Activated CD4-positive, alpha-beta T cell treated with anti-CD3 and anti-CD28 coated beads, Interleukin-2, amount 50 U/mL, for 4 hours (primary cell): ENCODE measurements at regions not wholly inside any gene's neighbourhood (a gene's known extent, or its start where the extent isn't known, plus 50 kb on each side); places are given as distances from the start of the nearest gene placed in this dataset.

Experiments
- DNase-seq, 2 experiments: peaks; one replicate each; pipeline ENCODE4 v3.0.0-alpha.2; 2020

GRCh38 chr4:151922811-151923210 lies 162.0 kb upstream of the GATB start:
- no peak for DNase-seq

GRCh38 chr4:151922306-151922705 lies 161.5 kb upstream of the GATB start:
- DNase-seq = no peak

DNA sequence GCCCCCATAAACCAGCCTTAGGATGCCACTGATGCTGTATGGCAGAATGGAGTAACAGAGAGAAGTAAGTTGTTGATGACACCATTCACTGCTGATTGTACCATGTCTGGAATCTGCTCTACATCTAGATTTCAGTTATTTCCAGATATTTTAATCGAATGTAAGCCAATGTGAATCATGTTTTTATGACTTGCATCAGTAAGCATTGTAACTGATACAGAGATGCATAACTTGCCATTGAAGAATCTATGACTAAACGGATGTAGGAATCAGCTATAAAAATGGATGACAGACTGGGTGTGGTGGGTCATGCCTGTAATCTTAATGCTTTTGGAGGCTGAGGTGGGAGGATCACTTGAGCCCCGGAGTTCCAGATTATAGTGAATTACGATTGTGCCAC lies 161.0 kb upstream of the GATB start:
- no peak for DNase-seq

DNA sequence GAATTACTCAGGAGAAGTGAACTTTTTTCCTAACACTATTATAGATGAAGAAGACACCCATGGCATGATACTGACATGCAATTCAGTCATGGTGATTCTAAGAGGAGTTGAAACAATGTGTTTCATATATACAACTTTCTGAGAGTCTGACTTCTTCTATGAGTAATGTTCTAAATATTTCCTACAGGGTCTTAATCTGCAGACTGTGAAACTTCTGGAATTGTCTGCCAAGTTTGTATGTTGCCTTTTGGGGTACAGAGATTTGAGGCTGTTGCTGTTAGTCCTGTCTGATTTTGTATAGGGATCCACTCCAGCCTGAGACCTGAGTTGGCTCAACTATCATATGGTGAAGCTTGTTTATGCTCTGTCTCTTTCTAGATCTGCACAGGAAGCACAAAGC lies 160.6 kb upstream of the GATB start:
- DNase-seq = no peak

GRCh38 chr4:151917145-151917734 lies 156.4 kb upstream of the GATB start:
- no peak for DNase-seq

- DNase-seq = no peak
These were observed 151.8 kb upstream of the GATB start for GRCh38 chr4:151912632-151913031.

- no peak for DNase-seq
These were observed 151.2 kb upstream of the GATB start for GRCh38 chr4:151911970-151912369.

- no peak for DNase-seq
These were observed 148.1 kb upstream of the GATB start for GRCh38 chr4:151908734-151909497.

- no peak for DNase-seq
These were observed 147.4 kb upstream of the GATB start for GRCh38 chr4:151908201-151908600.

DNA sequence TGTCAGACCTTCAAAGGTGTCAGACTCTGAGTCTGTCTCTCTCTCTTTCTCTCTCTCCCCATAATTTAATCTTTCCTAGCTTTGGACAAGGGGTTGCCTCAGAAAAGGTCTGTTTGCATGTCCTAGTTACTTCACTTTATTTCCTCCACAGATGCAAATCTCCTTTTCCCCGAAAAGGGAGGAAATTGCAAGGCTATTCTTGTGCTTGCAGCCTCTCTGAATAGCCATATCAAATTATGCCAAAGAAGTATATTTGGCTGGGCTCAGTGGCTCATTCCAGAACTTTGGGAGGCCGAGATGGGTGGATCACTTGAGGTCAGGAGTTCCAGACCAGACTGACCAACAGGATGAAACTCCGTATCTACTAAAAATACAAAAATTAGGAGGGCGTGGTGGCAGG lies 145.6 kb upstream of the GATB start:
- no peak for DNase-seq

DNA sequence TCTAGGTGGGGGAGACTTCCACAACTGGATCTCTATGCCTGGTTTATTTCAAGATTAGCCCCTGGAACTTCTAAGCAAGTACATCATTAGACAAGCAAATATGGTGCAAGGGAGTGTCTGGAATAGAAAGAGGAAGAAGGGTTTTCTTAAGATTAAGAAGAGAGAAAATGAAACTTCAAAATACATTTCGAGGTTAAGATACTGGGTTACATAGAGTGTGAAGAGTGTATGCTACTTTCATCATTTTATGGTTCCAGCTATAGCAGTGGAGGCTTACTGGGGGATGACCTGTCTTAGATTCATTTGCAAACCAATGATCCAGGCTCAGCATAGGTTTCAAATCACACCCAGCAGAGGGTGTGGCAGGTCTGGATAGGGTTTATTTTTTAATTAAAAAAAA lies 144.4 kb upstream of the GATB start:
- DNase-seq = no peak

- DNase-seq = no peak
These were observed 140.8 kb upstream of the GATB start for GRCh38 chr4:151901631-151902030.

- no peak for DNase-seq
These were observed 136.1 kb upstream of the GATB start for GRCh38 chr4:151896880-151897279.

GRCh38 chr4:151895671-151896070 lies 134.9 kb upstream of the GATB start:
- DNase-seq = no peak

GRCh38 chr4:151894246-151894645 lies 133.4 kb upstream of the GATB start:
- DNase-seq = no peak

- DNase-seq = no peak
These were observed 127.6 kb upstream of the GATB start for GRCh38 chr4:151888367-151888866.

DNA sequence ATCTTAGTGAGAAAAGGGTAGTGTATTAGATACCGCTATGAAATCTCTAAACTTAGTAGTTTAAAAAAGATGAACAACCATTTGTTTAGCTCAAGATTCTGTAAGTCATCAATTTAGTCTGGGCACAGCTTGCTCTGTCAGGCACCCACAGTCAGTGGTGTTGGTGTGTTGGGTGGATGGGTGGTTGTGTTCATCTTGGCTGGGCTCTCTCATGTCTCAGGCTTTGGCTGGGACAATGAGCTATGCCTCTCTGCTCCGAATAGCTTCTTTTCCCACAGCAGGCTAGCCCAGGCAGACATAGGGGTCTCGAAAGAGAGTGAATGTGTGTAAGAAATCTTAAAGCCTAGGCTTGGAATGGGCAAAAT lies 127.0 kb upstream of the GATB start:
- DNase-seq = no peak

- no peak for DNase-seq
These were observed 126.4 kb upstream of the GATB start for GRCh38 chr4:151887031-151887815.

DNA sequence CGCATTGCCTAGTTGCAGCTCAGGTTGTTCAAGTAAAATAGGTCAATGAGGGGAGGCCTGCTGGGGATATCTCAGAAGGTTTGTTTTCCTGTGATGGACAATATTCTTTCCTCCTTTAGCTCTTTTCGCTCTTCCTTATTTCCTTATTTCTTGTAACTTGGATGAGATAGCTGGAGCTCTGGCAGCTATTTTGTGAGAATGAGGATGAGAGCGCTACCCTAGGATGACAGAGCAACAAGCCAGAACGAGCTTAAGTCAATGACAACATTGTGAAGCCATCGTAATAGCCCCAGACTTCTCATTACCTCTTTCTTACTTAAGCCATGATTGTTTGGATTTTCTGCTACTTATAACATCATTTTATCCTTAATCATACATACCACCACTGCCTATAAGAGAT lies 124.3 kb upstream of the GATB start:
- DNase-seq = no peak

GRCh38 chr4:151883747-151884146 lies 122.9 kb upstream of the GATB start:
- DNase-seq = no peak

DNA sequence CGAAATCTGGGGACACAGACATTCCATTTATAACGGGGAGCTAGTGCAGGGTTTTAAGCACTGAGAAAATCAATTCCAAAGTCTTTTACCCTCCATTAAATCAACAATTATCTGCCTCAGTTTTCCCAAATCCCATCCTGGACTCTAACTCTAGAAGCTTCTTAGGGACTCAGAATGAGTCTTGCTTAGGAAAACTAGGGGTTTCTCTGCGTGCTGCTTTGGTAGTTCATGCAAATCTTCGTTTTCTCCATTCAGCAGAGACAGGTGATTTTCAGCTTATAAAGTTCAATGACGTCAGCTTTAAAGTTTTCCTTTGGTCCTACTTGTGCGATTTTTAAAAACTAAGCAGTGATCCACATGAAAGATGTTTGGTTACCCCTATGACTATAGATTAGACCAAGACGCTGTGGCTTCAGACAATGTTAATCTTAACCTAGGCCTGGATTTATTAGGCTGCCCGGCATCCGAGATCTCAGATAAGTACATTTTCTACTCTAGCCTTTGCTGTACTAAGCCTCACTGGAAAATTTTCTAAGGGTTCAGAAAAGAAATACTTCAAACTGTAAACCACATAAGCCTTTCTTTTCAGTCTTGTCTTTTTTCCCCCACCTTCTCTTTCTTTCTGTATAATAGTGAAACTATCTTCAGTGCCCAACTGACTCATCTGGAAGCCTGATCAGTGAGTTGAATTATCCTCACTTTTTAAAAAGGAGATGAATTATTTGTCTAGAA lies 121.4 kb upstream of the GATB start:
- DNase-seq = no peak

DNA sequence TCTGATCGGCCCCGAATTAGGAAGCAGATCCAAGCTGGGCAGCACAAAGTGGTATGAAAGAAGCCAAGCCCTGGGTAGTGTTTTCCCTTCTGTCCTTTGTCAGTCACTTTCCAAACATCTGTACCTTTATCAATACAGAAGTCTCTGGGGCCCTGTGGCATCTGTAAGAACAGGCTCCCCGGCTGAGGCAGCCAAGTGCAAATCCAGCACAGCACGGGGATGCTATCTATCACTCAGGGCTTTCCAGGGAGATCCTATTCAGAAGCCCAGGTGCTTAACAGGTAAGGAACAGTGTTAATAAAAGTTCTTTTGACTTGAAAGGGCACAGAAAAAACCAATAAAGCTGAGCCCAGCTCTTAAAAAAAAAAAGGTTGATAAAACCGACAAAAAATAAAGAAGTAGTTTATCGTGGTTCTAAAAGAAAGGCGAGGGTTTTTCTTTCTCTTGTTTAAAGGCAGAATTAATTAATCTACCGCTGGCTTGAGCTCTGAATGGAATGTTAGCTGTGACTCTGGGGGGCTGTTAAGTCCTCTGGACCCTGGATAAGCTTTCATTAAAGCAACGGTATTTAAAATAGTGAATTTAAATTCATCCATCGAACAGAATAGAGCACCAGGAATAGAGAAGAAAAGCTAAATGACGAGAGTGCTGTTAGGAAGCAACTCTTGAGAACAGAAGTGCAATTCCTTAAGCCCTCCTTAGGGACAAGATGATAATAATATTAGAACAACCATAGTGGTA lies 119.1 kb upstream of the GATB start:
- no peak for DNase-seq
